NCI-H524 treated with DMSO at 0.1 percent for 48 hours (cell line): ENCODE measurements at regions not wholly inside any gene's neighbourhood (a gene's known extent, or its start where the extent isn't known, plus 50 kb on each side); places are given as distances from the start of the nearest gene placed in this dataset.
"Not testable (repeated sequence)": the region's sequence is repeated elsewhere in the genome, so short reads cannot be mapped to it uniquely, and the experiment has no call there.

Source experiments
- DNase-seq: peaks from one replicate; lab custom pipeline; 2025; lab: John Stamatoyannopoulos, UW

DNA sequence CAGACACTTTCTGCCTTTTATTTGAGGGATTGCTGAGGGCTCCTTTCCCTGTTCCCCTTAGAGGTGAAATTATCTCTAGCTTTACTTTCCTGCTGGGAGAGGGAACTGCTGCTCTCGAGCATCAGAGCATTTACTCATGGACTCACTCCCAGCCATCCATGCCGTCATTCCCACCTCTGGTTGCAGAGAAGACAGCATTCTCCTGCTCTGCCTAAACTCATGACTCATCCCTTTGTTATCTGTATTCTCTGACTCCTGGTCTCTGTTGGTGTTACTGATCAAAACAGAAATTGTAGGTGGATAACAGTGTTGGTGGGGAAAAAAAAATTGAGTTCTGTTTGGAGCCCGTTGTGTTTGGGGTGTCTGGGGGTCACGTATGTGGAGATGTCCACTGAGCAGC lies 159.3 kb downstream of the TTC8 start:
- DNase-seq = no peak

DNA sequence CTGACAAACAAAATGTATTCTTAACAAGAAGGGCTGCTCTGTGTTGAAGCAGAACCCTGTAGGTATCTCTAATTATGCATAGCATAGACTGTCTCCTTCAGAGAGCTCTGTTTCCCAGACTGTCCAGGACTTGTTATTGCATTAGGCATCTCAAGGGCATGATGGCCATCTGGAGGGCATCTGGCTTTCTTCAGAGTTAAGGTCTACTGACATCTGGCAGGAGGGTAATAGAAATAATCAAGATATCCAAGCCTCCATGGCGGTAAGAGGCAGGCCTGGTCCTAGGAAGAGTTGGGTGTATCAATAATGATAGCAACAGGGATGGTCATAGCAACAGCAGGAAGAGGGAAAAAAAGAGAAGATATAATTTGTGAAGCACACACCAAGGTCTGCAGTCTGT lies 161.2 kb downstream of the TTC8 start:
- DNase-seq = peak; percentile 98

DNA sequence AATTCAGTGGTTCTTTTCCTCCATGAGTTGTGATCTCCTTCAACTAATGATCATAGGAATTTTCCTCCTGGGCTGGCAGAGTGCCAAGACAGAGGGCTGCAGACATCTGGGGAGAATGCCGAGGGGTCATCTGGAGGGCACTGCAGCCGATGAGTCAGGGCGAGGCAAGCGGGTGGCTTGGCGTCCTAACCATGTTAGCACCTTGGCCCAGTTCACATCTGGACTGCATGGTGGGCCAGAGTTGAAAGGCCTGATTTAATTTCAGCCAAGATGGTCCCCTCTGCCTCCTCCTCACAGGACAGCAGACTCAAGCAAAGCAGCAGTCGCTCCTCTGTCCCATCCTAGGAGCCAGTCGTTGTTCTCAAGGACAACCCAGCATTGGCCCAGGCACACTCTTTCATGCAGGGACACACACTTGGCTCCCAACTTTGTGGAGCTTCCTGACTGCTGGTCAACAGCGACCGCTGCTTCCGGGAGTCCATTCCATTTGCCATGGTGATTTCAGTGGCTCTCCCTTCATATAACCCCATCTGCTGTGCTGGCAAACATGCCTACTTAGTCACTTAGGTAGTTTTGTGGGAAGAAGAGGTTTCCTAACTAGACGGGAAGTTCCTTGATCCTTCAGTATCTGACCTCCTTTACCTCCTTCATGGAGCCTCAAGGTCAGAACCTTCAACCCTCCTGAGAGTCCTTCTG lies 161.8 kb downstream of the TTC8 start:
- peak; percentile 73 for DNase-seq

DNA sequence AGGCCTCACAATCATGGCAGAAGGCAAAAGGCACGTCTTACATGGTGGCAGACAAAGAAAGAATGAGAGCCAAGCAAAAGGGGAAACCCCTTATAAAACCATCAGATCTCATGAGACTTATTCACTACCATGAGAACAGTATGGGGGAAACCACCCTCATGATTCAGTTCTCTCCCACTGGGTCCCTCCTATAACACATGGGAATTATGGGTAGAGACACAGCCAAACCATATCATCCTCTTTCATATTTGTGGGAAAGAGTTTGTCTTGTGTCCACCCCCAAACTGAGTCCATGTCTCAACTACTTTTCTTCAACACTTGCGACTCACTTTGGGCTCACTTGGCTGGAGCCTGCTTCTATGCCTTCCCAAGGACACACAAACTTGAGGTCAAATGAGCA lies 162.5 kb downstream of the TTC8 start:
- not testable (repeated sequence) for DNase-seq

DNA sequence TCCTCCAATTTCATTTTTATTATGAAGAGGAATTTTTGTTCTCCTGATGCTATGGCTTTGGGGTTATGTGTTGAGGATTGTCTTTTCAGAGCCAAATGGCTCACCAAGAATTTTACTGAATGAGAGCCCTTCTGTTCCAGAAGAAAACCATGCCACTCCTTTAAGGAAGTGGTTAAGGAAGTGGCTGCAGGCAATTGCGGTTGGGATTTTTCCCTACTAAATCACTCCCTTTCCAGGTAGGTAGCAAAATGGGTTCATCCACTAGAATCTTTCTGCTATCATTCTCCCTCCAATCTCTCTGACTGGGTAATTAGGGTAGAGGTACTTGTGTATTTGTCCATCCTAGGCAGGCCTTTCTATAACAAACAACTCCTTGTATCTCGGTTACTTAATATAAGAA lies 163.1 kb downstream of the TTC8 start:
- no peak for DNase-seq

DNA sequence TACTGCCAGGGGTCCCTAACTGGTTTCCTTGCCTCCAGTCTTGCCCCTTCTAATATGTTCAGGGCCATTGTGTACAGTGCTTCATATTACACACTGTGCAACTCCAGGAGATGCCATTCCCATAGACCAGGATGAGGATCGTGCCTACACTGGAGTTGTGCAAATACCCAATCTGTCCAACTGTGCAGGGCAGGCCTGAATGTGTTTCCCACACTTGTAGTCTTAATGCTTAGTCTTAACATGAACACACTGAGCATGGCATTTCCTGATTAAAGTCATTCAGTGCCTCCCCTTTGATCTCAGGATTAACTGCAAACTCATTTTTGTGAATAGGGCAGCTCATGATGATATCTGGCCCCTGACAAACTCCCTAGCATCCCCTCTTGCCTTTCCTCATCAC lies 165.5 kb downstream of the TTC8 start:
- no peak for DNase-seq

DNA sequence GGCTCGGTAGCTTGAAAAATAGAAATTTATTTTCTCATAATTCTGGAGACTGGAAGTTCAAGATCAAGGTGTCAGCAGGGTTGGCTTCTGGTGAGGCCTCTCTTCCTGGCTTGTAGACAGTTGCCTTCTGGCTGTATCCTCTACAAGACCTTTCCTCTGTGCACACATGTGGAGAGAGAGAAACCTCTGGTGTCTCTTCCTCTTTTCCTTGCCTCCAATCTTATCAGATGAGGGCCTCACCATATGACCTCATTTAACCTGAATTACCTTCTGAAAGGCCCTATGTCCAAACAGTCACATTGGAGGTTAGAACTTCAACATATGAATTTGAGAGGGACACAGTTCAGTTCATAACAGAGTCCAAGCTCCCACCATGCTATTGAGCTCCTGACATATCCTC lies 166.4 kb downstream of the TTC8 start:
- DNase-seq = no peak

DNA sequence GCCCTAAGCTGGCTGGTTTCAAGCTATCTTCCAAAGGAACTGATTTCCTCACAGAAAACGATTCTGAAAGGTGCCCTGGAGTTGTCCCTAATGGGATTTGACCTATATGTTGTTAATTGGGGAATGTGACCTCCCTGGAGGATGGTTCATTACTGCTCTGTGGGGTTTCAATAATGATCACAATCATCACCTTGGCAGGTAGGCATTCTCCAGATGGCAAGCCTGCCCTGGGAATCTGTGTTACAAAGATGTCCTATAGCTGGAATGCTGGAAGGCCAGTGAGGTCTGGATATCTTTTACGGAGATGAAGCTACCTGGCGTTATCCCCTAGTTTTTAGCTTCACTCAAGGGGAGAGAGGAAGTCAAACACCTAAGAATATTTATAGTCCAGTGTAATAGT lies 167.6 kb downstream of the TTC8 start:
- DNase-seq = no peak

DNA sequence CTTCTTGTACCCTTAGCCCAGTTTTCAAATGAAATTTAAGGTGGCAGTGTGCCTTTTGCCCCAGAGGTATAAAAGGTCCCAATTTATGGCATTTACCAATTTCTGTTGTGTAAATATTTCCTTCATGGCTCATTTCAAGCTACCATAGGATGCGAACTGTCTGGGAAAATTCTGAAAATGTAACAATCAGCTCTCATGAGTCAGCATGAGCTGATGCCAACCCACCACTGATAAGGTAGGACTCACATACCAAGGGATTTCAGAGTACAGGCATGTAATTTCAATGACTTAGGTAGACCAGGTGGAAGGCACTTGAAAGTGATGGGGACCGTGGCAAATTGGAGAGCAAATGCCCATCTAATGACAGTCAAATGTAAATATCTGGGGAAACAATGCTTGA lies 169.5 kb downstream of the TTC8 start:
- no peak for DNase-seq

DNA sequence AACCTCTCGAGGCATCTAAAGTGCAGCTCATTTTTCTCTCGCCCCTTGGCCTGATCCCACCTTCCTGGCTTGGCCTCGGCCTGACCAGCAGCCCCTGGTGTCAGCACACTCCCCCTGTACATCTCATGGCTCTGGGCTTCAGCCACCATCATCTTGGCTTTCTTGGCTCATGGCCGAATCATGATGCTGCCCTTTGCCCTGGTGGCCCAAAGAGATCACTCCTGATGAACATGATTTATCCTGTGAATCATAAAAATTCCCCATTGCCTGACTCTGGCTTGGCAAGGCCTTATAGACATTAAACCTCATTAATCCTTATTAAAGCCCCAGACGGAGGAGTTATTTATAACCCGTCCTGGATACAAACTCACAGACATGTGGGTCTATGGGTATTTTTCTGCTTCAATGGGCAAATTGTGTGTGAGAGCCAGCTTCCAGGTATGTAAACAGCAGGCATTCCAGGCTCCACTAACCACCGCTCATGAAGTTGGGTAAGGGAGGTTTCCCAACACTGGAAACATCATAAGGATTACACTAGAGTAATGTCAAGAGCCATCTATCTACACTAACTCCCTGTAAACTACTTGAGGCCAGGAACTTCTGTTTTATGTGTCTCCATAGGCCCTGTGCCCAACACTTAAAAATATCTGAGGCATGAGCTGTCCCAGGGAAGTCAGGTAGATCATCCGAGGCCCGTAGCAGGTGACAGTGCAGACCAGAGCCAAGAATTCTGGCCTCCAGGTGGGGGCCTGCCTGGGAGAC lies 171.2 kb downstream of the TTC8 start:
- no peak for DNase-seq

DNA sequence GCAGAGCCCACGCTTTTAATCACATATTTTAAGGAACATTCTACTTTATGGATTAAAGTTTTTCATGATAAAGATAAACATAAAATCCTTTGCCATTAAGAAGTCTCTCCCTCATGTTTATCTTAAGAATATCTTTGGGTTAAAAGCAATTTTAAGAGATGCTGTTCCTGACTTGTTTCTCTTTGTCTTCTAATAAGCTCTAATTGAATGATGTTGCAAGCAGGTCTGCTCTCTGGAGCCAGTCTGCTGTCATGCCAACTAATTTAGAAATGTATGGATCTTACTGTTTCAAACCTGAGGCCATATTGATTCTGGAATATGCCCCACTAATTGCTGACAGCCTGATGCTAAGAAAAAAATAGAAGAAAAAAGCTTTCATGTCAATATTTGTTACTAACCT lies 173.6 kb downstream of the TTC8 start:
- DNase-seq = no peak

DNA sequence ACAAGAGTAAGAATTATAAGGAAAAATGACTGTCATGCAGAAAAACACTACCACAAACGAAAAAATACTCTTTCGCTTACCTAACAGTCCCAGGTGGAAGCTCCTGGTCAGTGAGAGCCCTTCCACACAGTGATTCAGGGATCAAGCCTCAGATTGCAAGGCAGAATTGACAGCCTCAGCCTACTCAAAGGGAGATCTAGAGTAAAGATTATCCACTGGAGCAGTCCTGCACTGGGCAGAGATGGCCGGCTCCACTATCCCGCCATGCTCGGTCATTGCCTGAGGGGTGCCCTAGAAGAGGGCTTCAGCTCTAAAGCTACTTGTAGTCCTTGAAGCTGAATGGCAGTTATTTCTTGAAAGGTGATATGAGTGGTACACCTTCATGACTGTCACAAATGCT lies 174.7 kb downstream of the TTC8 start:
- DNase-seq = no peak

DNA sequence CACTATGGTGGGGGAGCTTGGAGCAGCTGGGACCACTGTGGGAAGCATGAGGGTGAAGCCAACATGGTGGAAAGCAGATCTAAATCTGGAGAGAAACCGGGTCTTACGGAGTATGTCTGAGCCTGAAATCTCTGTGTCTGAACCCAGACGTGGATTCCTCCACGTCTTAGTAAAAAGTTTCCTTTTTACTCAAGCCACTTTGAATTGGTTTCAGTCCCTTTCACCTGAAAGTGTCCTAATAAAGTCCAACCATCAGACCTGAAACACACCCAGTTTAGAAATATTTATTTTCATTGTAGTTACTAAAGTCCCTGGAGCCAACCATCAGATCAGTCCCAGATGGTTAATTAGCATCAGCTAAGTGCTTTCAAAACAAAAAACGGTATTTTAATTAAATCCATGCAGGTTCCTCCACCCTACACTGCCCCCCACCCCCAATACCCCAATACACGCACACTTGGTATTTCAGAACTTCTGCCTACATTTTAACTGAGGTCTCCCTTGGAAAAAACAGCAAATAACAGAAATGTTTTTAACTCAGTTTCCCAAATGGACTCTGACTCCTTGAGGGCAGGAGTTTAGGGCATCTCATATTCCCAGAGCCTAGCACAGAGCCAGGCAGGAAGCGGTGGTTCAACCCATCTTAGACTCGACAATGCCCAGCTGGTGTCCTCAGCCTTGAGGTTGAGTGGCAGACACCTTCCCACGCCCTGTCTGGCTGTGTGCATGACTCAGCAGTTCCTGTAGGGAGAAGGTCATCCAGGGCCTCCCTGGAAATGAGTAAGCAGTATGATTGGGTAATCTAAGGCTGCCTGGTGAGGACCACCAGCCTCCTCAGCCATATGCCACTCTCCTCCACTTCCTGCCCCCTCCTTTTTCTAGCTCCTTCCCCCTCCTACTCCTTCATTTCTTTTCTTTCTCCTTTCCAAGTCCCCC lies 175.8 kb downstream of the TTC8 start:
- peak; percentile 60 for DNase-seq

DNA sequence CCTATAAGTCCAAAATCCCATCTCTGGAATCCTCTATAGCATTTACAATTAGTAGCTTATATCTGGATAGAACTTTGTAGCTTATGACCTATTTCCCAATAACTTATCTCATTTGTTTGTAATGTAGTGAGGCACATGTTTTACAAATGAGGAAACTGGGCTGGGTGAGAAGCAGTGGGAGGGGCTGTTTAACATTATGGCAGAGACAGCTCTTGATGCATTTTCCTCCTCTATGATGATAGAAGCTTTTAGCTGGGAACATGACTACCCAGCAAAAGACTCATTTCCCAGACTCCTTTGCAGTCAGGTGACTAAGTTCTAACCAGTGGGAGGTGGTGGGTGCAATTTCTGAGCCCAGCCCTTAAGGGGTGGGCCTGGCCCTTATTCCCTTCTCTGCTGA lies 179.7 kb downstream of the TTC8 start:
- DNase-seq = no peak

DNA sequence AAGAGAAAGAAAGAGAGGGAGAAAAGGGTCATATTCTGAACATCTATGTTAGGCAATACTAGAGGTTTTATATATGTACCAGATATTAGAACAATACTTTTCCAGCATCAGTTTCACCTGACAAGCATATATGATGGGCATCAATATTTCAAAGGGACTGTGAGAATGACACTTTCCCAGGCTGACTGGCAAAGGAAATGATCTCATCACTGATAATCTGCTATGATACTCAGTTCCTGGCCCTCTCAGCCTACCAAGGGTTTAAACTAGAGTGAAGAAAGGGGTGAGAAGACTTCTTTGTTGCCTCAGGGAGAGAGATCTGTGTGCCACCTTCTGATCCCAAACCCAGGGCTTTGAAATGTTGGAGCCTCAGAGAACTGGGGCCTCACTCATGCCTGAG lies 183.5 kb downstream of the TTC8 start:
- no peak for DNase-seq

DNA sequence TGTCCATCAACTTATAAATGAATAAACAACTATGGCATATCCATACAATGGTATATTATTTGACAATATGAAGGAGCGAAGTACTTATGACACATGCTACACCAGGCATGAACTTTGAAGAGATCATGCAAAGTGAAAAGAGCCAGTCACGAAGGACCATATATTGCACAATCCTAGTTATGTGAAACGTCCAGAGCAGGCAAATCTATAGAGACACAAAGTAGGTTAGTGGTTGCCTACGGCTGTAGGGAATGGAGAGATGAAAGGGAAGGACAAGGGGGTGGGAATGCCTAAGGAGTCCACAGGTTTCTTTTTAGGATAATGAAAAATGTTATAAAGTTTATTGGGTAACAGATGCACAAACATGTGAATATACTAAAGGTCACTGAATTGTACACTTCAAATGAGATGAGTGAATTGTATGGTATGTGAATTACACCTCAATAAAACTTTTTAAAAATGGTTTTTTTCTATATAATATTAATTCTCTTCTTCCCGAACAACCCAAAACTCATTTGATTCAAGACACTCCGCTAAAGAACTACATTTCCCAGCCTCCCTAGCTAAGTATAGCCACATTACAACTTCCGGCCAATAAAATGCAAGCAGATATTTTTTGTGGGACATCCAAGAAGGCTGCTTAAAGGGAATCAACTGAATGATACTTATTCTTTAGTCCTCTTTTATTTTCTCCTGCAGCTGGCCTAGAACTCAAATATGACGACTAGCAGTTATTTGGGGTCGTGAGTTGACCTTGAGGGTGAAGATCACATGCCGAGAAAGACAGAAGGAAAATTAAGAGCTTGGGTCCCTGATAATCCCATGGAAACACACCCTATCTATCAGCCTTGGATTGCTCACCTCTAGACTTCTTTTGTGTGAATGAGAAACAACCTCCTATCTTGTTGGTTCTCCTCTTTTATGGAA lies 187.2 kb downstream of the TTC8 start:
- DNase-seq = no peak

DNA sequence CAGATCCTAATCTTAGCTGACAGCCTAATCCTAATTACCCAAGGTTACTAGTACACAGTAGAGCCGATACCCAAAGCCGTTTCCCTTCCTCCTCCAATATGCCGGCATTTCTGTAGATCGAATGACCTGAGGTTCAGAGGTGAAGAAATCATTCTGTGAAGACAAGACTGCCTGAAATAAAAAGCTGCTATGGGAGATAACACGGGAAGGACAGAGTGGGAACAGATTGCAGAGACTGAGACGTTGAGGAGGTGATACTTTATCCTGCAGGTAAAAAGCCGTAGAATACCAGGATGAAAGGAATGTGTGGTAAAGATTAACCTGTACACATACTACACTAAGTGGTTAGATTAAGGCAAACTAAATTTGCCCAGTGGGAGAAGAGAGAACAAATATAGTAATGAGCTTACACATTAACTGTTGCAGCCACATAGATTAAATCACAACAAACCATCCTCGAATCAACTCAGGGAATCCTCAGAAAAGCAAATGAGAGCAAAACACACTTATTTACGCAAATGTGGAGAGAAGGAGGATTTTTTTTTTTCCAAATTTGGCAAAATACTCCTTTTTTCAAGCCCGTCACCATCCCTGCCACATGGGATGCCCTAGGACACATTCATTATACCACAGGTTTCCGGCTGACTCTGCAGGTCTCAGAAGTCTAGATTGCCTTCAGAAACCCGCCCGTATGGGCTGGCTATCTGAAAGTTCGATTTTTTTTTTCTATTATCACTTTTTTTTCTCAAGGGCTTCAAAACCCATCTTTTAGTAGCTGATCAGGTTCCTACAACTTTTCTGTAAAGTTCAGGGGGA lies 188.0 kb downstream of the TTC8 start:
- no peak for DNase-seq

DNA sequence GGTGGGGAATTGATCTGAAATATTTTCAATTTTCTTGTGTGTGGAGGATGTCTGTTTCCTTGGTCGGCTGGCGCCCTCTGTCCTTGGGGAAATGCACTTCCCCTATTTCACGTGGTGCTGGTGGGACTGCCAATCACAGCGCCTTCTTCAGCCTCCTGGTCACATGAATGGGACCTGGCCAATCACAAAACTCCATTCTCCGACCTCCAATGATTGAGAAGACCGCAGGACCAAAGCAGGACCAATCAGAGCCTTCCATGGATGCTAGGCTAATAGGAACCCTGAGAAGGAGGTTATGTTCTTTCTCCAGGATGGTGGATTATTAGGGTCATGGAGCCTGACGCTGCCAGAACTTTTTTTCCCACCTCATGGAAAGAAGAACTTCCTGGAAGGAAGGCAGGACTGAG lies 188.7 kb downstream of the TTC8 start:
- peak; percentile 80 for DNase-seq

DNA sequence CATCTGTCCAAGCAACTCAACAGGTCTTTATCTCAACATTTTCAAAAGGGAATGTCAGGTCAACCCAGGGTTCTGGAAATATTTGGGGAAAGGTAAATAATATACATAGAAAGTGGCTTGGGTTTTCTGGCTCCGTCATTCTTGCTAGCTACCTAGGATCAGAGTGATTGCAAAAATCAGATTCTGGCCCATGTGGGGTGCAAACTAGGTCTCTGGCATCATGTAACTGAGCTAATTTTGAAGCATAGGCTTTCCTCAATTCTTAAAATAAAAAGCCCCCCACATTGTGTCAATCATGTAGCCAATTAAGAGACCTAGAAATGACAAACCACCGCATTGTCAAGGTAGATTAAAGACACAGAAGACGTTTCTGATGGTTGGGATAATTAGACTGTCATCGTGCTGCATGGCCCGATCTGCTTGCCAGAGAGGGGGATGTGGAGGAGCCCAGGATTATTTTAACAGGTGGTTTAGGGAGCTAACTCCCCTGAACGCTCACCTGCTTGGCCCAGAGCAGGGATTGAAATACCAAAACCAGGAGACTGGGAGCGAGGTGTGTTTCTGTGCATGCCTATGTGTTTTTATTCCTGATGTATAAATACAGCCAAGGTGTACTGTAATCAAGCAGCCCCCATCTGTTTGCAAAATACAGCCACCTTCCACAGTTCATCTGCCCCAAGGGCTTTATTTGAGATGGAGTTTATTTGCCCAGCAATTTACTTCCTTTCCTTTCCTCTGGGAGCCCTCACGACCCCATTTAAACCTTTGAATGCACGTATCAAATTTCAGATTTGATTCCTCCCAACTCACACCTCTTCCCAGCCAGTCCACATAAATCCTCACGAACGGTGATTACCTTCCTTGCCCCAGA lies 189.5 kb downstream of the TTC8 start:
- DNase-seq = peak; percentile 40

DNA sequence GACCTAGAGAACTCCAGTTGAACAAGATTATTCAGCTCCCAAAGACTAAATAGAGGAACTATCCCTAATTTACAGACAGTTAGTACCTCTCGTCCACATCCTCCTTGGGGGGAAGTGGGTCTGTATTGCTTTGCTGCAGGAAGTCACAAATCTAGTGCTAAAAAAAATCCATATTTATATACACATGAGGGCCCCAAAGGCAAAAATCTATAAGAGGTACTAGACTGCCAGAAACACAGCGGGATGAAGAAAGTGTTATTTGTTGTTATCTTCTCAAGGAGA lies 190.1 kb downstream of the TTC8 start:
- DNase-seq = no peak
